Left lung (tissue), 4 donors: ENCODE measurements at regions not wholly inside any gene's neighbourhood (a gene's known extent, or its start where the extent isn't known, plus 50 kb on each side); places are given as distances from the start of the nearest gene placed in this dataset.
A peak's percentile ranks its signal among the peaks of the same experiment; 100 is the strongest.

Experiments
- ATAC-seq: fragments of 200-7000 bp; cut with Tn5 transposase; one replicate; pipeline ENCODE4 v1.9.1; 2020; ENCODE audit warnings: moderate library complexity
- DNase-seq, 4 donors: peaks; one replicate each; pipeline ENCODE4 v3.0.0-alpha.2; 2013 to 2020
- H3K27ac ChIP-seq, 2 donors: fragments of 200-600 bp; sonication (generic) in 1 of 2; one replicate each; pipeline versions ENCODE4 v1.5.0 to v1.8.0; 2020 to 2021
- H3K27me3 ChIP-seq, 2 donors: fragments of 200-600 bp; sonication (generic) in 1 of 2; one replicate each; pipeline versions ENCODE4 v1.5.0 to v1.8.0; 2020 to 2021
- H3K36me3 ChIP-seq, 2 donors: fragments of 200-600 bp; sonication (generic) in 1 of 2; one replicate each; pipeline versions ENCODE4 v1.5.0 to v1.8.0; 2020 to 2021
- H3K4me1 ChIP-seq, 2 donors: fragments of 200-600 bp; one replicate each; pipeline ENCODE4 v1.8.0; 2021
- H3K4me3 ChIP-seq, 2 donors: fragments of 200-600 bp; sonication (generic) in 1 of 2; one replicate each; pipeline versions ENCODE4 v1.5.0 to v1.8.0; 2020 to 2021; ENCODE audit warnings: mild to moderate bottlenecking in 1 of 2
- H3K9me3 ChIP-seq, 2 donors: fragments of 200-600 bp; sonication (generic) in 1 of 2; one replicate each; pipeline versions ENCODE4 v1.5.0 to v1.8.0; 2020 to 2021
- CTCF ChIP-seq, 2 donors: fragments of 200-600 bp; sonication (generic) in 1 of 2; IDR thresholded peaks; one replicate each; pipeline versions ENCODE4 v1.5.0 to v1.8.0; 2021; ENCODE audit warnings: antibody characterized with exemption in 2 of 2
- intact Hi-C, 2 donors: fragments of 100-400 bp; cut with DNase I; formaldehyde crosslinking; loops; one replicate each; pipeline versions ENCODE4 v1.11.2 to v1.14.2; 2022
- donor health status: DM: no; HTN: yes; CAD: no.
- donor health status: DM: no; HTN: no; CAD: no.

- no peaks in the 10 kb centered on the region for H3K27me3 ChIP-seq
- no peak overlapping the region for H3K27ac ChIP-seq
- no peak for TF ChIP-seq CTCF (IDR thresholded peaks at IDR 0.05)
- no peaks in the 10 kb centered on the region for H3K4me1 ChIP-seq
- no peaks in the 10 kb centered on the region for H3K36me3 ChIP-seq
- no peak for ATAC-seq
- DNase-seq: no peak
- no peaks in the 10 kb centered on the region for H3K9me3 ChIP-seq
- intact Hi-C loops: no loop called here
- H3K4me3 ChIP-seq: no peak overlapping the region
Observed at GRCh38 chr18:49669403-49669802, 107.5 kb downstream of the LIPG start.

GRCh38 chr18:49668574-49669275 is 106.9 kb downstream of the LIPG start:
- peak in 2 of 4 donors; percentile 59 to 78 for DNase-seq
- H3K4me3 ChIP-seq: no peak overlapping the region
- H3K4me1 ChIP-seq: no peaks in the 10 kb centered on the region
- H3K27me3 ChIP-seq: no peaks in the 10 kb centered on the region
- intact Hi-C loops: no loop called here
- TF ChIP-seq CTCF (IDR thresholded peaks at IDR 0.05): no peak
- H3K9me3 ChIP-seq: no peaks in the 10 kb centered on the region
- H3K27ac ChIP-seq: peak overlapping the region in 1 of 2 donors; percentile 1
- H3K36me3 ChIP-seq: no peaks in the 10 kb centered on the region
- ATAC-seq: peak; percentile 61

GRCh38 chr18:49667462-49667861 is 105.6 kb downstream of the LIPG start:
- Histone ChIP-seq H3K9me3 (no peaks in the 10 kb centered on the region), H3K27me3 (no peaks in the 10 kb centered on the region), H3K36me3 (no peaks in the 10 kb centered on the region), H3K4me1 (no peaks in the 10 kb centered on the region), H3K4me3 (no peak overlapping the region), H3K27ac (no peak overlapping the region)
- ATAC-seq (no peak), DNase-seq (no peak)
- no peak for TF ChIP-seq CTCF (IDR thresholded peaks at IDR 0.05)
- intact Hi-C loops: no loop called here

DNA sequence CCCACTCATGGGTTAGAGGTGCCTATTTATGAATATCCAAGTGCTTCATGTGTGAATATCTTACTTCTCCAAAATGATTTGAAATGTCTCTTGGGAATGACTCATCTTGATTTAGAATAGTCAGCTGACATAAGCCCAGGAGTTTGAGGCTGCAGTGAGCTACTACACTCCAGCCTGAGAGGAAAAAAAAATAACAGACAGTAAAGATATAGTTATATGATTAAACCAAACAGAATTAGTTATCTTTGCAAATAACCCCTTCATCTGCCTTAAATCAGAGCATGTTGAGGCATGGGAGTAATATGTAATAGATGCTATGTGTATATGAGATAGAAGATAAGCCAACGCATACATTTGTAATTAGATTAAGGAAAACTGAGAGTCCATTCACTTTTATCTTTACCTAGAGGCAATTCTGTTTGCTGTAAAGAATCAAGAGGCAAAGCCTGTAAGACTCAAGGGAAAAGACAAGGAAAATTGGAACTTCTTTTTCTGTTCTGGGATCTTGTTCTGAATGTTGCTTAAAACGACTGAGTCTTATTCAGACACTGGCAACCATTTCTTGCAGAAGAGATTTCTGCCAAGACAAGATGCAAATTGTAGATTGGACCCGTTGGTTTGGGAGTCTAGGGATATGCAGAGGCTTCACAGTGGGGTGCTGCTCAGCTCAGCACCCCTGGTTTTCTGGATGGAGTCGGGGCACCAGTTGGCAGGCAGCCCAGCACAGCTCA is 104.4 kb downstream of the LIPG start:
- no peaks in the 10 kb centered on the region for H3K9me3 ChIP-seq
- H3K4me3 ChIP-seq: no peak overlapping the region
- ATAC-seq: peak; percentile 11
- H3K36me3 ChIP-seq: no peaks in the 10 kb centered on the region
- no peak for DNase-seq
- H3K27ac ChIP-seq: peak overlapping the region in 1 of 2 donors; percentile 19
- intact Hi-C loops: no loop called here
- H3K27me3 ChIP-seq: no peaks in the 10 kb centered on the region
- H3K4me1 ChIP-seq: no peaks in the 10 kb centered on the region
- no peak for TF ChIP-seq CTCF (IDR thresholded peaks at IDR 0.05)
